SHP77 treated with DMSO at 0.1 percent for 48 hours (cell line): ENCODE measurements at regions not wholly inside any gene's neighbourhood (a gene's known extent, or its start where the extent isn't known, plus 50 kb on each side); places are given as distances from the start of the nearest gene placed in this dataset.

Experiments used
- DNase-seq: peaks from one replicate; lab custom pipeline; 2025; lab: John Stamatoyannopoulos, UW

DNA sequence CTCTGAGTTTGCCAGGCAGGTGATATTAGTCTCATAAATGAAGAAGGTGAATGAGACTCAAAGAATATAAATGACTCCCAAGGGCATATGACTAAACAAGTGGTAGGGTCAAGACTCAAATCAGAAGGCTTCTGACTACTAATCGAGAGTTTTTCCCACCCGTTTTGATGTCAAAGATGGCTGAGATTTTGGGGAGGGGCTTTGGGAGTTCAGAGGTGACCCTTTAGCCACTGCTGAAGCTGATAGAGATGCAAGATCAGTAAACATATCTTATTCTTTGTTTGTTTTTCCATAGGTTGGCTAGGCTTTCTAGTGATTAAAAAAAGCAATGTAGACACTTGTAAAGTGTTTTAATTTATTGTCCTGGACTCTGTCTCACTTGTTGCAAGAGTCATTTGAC is 239.6 kb upstream of the PLEKHG7 start:
- no peak for DNase-seq

- no peak for DNase-seq
Observed at GRCh38 chr12:92462527-92462926, 240.3 kb upstream of the PLEKHG7 start.

DNA sequence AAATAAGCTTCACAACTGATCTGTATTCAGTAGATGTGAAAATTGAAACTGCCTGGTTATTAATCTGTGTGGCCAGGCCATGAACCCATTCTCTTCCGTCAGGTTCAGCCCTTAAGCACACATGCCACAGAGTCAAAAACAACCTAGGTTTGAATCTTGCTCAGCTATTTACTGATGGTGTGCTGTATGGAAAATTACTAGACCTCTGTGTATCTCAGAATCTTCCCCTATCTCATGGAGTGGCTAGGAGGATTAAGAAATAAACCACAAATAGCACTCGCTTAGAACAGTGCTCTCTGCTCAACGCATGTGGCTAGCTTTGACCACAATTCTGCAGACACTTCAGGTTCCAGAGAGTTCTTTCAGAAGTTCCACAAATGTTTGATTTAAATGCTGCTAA is 240.7 kb upstream of the PLEKHG7 start:
- DNase-seq = no peak

DNA sequence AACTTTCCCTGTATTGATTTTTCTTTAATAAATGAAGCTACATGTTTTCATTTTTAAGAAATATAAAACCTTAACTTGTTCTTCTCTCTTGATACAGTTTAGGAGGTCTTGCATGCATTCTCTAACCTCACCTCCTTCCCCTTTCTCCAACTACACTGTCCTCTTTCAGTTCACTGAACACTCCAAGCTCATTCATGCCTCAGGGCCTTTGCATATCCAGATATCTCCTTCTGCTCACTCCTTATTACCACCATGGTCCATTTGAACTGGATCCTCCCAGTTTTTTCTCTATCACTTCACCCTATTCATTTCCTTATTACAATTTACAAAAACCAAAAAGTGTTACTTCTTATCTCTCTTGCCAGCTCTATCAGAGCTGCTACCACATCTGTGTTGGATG is 242.9 kb upstream of the PLEKHG7 start:
- DNase-seq = no peak

GRCh38 chr12:92458996-92459395 is 243.8 kb upstream of the PLEKHG7 start:
- no peak for DNase-seq

- no peak for DNase-seq
Observed at GRCh38 chr12:92457458-92458180, 245.2 kb upstream of the PLEKHG7 start.

DNA sequence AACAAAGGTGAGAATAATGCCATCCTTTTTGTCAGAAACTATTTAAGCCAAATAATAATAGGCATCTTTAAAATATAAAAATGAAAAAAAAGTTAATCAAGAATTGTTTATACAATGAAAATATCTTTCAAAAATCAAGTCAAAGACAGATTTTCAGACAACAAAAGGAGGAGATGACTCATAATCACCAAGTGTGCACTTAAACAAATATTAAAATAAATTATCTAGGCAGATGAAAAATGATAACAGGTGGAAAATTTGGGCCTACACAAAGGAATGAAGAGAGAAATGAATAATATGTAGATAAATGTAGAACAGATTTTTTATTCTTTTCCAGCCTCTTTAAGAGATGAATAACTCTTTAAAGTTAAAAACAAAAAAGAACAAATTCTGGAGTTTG is 250.0 kb upstream of the PLEKHG7 start:
- no peak for DNase-seq

GRCh38 chr12:92446083-92446460 is 256.7 kb upstream of the PLEKHG7 start:
- no peak for DNase-seq

- DNase-seq = no peak
Observed at GRCh38 chr12:92445253-92446082, 257.3 kb upstream of the PLEKHG7 start.

- DNase-seq = no peak
Observed at GRCh38 chr12:92444763-92445162, 258.0 kb upstream of the PLEKHG7 start.

- no peak for DNase-seq
Observed at GRCh38 chr12:92442782-92443181, 260.0 kb upstream of the PLEKHG7 start.

DNA sequence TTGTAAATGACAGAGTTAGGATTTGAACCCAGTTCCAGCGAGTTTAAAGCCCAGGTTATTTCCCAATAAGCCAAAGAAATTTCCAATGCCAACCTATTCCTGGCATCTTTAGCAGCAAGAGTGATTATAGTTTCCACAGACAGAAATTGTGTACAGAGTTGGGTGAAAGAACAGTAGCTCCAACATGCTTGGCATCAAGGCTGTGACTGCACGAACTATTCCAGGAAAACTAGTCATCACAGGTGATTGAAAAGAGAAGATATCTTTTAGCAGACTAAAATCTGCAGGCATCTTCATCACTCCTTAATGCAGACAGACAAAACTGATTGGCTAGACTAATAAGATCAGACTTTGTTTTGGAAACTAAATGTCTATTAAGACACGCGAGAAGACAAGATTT is 262.7 kb upstream of the PLEKHG7 start:
- DNase-seq = no peak

DNA sequence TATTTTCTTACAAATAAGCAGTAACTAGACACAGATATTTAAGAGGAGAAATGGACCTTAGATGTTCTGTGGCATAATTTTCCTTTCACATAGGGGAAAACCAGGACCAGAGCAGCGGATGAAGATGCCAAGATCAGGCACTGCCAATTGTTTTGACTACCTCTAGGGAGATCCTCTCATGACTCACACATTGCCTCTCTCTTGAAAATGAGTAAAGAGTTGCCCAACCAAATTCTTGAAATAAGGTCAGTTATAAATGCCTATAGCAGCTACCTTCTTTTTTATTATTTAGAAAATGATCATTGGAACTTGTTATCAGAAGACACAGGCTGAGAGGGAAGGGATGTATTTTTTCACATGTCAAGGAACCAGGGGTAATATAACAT is 263.4 kb upstream of the PLEKHG7 start:
- no peak for DNase-seq

- DNase-seq = no peak
Observed at GRCh38 chr12:92438641-92439419, 264.0 kb upstream of the PLEKHG7 start.

GRCh38 chr12:92437452-92437851 is 265.3 kb upstream of the PLEKHG7 start:
- DNase-seq = no peak

- DNase-seq = no peak
Observed at GRCh38 chr12:92436856-92437255, 265.9 kb upstream of the PLEKHG7 start.

- DNase-seq = no peak
Observed at GRCh38 chr12:92434607-92435025, 268.2 kb upstream of the PLEKHG7 start.

GRCh38 chr12:92432724-92433441 is 269.9 kb upstream of the PLEKHG7 start:
- DNase-seq = no peak

GRCh38 chr12:92431146-92431545 is 271.6 kb upstream of the PLEKHG7 start:
- DNase-seq = no peak

DNA sequence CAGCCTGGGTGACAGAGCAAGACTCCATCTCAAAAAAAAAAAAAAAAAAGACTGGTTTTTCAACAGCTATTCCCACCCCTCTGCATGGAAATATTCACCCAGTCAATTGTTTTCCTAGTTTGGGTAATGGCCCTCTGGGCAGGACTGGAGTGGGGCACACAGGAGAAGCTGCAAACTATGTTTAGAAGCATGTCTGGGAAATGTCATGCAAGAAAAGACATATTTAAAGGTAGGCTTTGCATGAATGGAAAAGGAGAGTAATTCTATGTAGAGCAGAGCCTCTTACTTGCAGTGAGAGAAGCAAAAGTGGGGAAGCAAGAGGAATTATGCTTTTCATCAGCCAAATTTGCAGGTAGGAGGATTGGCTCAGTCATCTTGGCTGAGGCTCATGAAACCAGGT is 276.5 kb upstream of the PLEKHG7 start:
- no peak for DNase-seq

DNA sequence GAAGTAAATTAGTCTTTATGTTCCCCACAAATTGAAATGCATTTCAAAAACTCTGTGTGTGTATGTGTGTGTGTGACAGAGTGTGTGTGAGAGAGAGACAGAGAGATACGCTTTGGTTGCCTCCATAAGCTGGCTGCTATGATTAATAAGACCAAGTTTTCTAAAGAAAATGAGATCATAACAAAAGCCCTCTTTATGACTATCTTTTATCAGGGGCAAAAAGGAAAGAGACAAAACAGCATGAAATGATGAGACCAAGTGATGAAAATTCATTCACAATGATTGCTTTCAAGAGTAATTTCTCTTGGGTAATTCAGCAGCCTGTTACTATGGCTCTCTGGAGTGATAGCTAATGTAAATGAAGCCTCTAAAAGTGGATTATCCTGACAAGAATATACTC is 277.6 kb upstream of the PLEKHG7 start:
- DNase-seq = no peak

DNA sequence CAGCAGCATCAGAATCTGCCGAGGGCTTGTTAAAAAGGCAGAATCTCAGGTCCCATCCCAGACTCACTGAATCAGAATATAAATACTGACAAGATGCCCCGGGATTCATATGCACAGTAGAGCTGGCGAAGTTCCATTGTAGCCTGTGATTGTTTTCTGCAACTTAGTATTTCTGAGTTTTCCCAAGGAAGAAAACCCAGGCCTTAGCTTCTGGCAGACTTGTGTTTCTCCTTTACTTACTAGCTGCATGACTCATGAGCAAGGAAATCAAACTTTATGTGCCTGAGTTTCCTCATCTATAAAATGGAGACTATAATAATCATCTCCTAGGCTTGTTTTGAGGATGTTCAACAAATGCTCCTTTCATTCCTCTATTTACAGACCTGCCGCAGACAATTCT is 278.5 kb upstream of the PLEKHG7 start:
- no peak for DNase-seq
